Stimulated activated CD4-positive, alpha-beta T cell treated with anti-CD3 and anti-CD28 coated beads, Interleukin-2, amount 100 ng/mL, for 4 hours (primary cell): ENCODE measurements at regions not wholly inside any gene's neighbourhood (a gene's known extent, or its start where the extent isn't known, plus 50 kb on each side); places are given as distances from the start of the nearest gene placed in this dataset.

Experiments used
- DNase-seq: peaks from one replicate; pipeline ENCODE4 v3.0.0-alpha.2; 2020; ENCODE audit warnings: low read depth

GRCh38 chr5:93057311-93057710 lies 523.7 kb downstream of the NR2F1-AS1 start:
- DNase-seq, result no peak

- DNase-seq, result no peak
These were observed 525.0 kb downstream of the NR2F1-AS1 start for GRCh38 chr5:93055971-93056370.

DNA sequence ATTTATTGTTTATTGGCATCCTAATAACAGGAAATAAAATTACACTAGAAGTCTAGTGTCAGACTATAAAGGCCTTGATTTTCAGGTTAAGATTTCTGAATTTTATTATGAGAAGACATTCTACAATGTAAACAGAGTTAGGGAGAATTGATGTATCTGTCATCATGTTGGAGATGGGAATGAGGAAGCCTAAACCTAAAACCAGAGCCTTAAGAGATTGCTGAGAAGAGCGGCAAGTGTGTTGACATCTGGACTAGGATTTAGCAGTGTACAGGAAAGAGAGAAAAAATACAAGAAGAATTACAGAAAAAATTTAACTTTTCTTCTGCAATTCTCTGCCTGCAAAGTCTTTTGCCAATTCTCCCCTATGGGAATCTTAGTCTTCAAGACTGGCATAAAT lies 525.5 kb downstream of the NR2F1-AS1 start:
- no peak for DNase-seq

GRCh38 chr5:93054424-93055163 lies 526.4 kb downstream of the NR2F1-AS1 start:
- no peak for DNase-seq

DNA sequence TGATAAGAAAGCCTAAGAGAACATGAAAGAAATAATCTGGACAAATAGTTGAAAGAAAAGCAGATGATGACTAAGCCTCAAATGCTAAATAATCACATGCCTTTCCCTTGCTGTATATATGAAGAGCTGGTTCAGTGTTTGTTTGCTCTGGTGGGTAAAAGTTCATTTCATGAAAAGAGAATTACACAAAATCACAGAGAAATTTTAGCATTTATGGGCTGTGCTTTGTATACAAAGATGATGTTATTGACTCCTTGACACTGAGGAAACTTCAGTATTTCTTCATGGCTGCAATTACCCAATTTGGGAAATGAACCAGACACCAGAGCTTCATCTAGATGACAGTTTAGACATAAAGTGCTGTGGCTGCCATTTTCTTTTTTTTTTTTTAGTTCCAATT lies 527.2 kb downstream of the NR2F1-AS1 start:
- no peak for DNase-seq

DNA sequence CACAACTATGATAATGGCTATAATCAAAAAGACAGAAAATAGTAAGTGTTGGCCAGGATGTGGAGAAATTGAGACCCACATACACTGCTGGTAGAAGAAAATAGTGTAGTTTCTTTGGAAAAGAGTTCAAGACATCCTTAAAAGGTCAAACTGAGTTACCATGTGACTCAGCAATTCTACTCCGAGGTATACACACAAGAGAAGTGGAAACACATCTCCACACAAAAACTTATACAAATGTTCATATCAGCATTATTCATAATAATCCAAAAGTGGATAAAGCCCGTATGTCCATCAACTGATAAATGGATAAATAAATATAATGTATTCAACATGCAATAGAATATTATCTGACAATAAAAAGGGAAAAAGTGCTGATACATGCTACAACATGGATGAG lies 532.2 kb downstream of the NR2F1-AS1 start:
- DNase-seq, result no peak

DNA sequence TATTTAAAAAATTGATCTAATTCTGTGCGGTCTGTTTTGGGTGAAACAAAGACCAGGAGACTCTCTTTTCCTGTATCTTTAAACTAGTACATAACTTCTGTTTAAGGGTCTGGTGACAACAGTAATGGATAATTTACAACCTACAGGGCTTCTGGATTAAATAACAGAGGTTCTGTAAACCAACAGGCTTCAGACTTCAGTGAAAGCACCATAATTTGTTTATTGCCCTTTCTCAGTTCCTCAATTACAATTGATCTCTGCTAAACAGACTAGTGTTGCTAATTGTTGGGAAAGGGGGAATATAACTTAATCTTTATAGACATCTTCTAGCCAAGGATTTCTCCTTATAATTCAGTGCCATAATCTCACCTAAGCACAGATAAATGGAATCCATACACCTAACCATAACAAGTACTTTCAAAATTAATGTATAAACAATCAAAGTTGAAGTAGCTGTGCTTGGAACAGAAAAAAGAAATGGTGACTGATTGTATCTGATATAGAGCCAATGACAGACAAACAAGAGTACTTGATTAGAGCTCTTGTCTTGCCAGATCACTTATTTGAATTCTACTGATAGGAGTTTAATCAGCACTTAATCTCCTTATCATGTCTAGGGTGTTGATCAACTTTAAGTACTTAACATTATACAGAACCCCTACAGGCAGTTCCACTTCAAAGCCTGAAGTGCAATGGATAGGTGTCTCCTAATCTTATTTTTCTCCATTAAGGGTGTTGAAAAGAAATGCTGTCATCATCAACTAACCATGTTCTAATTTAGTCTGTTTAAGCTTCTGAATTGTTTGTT lies 536.0 kb downstream of the NR2F1-AS1 start:
- no peak for DNase-seq

- DNase-seq, result no peak
These were observed 541.1 kb downstream of the NR2F1-AS1 start for GRCh38 chr5:93039888-93040287.

DNA sequence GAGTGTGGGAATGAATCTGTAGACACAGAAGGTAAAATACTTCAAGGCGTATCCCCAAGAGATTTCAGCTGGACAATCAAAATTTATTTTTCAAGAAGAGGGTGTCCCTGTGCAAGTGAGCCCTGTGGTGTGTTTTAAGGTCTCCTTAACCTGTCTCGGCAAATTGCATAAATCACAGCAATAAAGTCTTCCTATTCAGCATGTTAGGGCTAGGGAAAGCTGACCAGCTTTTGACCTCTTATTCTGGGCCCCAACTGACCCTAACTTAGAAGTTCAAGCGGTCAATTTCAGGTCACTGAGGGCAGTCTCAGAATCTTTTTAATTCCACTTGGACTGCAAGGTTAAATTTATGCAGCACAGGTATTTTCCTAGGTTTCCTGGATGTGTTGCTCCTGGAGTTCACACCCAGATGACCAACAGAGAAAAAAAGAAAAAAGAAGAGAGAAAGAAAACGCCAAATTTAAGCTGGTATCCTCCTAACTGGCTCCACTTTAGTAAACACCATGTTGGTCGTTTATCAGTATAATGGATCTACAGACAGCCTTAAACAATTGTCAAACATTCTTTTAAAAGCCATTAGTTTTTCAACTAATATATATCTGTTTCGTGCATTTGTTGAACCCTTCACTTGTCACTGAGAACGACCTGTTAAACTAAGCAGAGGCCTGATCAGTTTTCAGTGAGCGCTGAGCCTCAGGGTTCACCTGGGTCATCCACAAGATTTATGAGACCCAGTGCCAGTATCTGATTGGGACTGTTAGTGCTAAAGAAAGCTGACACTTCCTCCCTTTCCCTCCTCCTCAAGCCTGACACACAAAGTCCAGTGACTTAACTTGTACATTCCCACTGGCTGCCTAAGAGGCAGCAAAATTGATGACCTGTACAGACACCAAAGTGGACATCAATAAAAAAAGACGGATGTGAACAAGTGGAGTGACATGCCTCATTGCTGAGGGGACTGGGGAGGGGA lies 546.1 kb downstream of the NR2F1-AS1 start:
- no peak for DNase-seq

DNA sequence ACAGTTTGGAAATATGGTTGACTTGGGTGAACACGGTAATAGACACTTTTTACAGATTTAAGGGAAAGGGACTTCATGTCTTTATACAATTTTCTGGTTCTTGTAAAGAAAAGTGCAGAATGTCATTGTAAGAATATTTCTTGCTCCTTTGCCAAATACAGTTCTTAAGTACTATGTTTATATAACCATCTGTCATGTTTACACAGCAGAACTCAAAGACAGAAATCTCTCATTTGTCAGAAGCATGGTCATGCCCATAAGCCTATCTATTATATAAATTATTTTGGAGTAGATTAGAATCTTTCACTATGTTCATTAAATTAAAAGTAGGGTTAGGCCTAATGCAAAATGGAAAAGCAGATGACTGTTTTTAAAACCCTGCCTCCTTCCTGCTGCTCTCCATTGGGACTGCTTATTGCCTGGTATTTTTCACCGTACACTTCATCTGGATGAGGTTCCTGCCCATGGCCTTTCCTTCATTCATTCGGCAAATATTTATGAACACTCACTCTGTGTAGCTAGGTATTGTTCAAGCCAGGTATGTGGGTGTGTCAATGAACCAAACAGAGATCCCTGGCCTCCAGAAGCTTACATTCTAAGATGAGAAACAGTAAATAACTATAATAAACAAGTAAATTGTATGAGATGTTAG lies 558.1 kb downstream of the NR2F1-AS1 start:
- no peak for DNase-seq

- no peak for DNase-seq
These were observed 558.8 kb downstream of the NR2F1-AS1 start for GRCh38 chr5:93022211-93022610.

DNA sequence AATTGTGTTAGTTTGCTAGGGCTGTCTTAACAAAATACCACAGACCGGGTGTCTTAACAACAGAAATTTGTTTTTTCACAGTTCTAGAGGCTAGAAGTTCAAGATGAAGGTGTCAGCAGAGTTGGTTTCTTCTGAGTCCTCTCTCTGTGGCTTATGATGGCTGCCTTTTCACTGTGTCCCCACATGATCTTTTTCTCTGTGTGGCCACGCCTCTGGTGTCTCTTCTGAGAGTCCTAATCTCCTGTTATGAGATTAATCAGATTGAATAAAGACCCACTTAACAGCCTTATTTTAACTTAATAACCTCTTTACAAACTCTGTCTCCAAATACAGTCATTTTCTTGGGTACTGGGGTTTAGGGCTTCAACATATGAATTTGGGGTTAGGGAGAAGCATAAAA lies 561.1 kb downstream of the NR2F1-AS1 start:
- no peak for DNase-seq

GRCh38 chr5:93018461-93018860 lies 562.6 kb downstream of the NR2F1-AS1 start:
- DNase-seq, result no peak

- DNase-seq, result no peak
These were observed 563.2 kb downstream of the NR2F1-AS1 start for GRCh38 chr5:93017849-93018248.

DNA sequence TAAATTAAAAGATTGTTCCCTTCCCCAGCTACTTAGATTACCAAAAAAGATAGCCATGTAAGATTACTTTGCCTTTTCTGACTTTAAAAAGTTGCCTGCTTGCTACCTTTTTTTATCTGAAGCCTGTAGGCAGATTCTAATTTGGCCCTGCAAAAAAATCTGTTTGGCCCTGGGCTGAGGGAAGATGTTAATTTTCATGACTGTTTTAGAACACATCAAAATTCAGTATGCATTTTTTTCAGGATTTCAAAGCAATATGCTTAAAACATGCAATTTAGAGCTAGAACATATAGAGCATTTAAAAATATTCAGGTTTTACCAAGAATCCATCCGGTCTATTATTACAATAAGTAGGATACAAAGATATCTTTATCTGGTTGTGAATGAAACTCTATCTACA lies 563.6 kb downstream of the NR2F1-AS1 start:
- DNase-seq, result no peak

DNA sequence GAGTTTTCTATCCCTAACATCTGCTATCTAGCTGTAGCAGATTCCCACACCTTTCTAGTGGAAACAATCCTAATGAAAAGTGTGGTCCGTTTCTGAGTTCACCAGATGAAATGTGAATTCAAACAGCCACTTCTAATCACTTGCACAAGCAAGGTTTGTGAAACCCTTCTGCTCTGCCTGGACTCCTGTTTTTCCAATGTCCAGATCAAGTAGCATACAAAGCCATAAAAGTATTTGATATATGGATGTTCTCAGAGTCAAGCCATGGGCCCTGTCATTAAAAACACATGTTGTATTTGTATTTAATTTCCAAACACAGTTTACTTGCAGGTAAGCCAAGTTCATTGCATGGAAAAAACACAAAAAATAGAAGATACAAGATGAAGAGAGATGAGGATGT lies 570.4 kb downstream of the NR2F1-AS1 start:
- no peak for DNase-seq

GRCh38 chr5:93010037-93010436 lies 571.0 kb downstream of the NR2F1-AS1 start:
- DNase-seq, result no peak

GRCh38 chr5:93008502-93009207 lies 572.4 kb downstream of the NR2F1-AS1 start:
- no peak for DNase-seq

GRCh38 chr5:93006915-93007314 lies 574.1 kb downstream of the NR2F1-AS1 start:
- no peak for DNase-seq

- DNase-seq, result no peak
These were observed 582.6 kb downstream of the NR2F1-AS1 start for GRCh38 chr5:92998456-92998855.

GRCh38 chr5:92994392-92994791 lies 586.6 kb downstream of the NR2F1-AS1 start:
- DNase-seq, result no peak
